ENCODE measurements at regions not wholly inside any gene's neighbourhood (a gene's known extent, or its start where the extent isn't known, plus 50 kb on each side); places are given as distances from the start of the nearest gene placed in this dataset.

GRCh38 chr10:8144496-8144895, 90.0 kb downstream of the GATA3 start:
- TF ChIP-seq EZH2 (IDR thresholded peaks at IDR 0.05; ENCODE audit: borderline replicate concordance, control insufficient read depth, low read depth, low read length): no peak
- TF ChIP-seq EGR1 (IDR thresholded peaks at IDR 0.05; ENCODE audit: borderline replicate concordance in 1 of 2, low read depth in 2 of 2, low read length in 2 of 2): no peak
- TF ChIP-seq NR2C2 (IDR thresholded peaks at IDR 0.05; ENCODE audit: borderline replicate concordance, control insufficient read depth, insufficient read length, low read depth): no peak
- TF ChIP-seq, protein P1, sequence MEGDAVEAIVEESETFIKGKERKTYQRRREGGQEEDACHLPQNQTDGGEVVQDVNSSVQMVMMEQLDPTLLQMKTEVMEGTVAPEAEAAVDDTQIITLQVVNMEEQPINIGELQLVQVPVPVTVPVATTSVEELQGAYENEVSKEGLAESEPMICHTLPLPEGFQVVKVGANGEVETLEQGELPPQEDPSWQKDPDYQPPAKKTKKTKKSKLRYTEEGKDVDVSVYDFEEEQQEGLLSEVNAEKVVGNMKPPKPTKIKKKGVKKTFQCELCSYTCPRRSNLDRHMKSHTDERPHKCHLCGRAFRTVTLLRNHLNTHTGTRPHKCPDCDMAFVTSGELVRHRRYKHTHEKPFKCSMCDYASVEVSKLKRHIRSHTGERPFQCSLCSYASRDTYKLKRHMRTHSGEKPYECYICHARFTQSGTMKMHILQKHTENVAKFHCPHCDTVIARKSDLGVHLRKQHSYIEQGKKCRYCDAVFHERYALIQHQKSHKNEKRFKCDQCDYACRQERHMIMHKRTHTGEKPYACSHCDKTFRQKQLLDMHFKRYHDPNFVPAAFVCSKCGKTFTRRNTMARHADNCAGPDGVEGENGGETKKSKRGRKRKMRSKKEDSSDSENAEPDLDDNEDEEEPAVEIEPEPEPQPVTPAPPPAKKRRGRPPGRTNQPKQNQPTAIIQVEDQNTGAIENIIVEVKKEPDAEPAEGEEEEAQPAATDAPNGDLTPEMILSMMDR (IDR thresholded peaks at IDR 0.05 in 2 of 3, conservative IDR thresholded peaks at IDR 0.05 in 1 of 3; ENCODE audit: control insufficient read depth in 2 of 3, extremely low read depth in 1 of 3, insufficient read depth in 1 of 3, low read depth in 3 of 3, low read length in 3 of 3): no peak
- no peak for TF ChIP-seq SRF (IDR thresholded peaks at IDR 0.05; ENCODE audit: low read depth in 2 of 2, low read length in 2 of 2)
- TF ChIP-seq MYC (IDR thresholded peaks at IDR 0.05; ENCODE audit: insufficient read depth, insufficient read length, insufficient replicate concordance, low read length, severe bottlenecking): no peak
